CD4-positive, alpha-beta T cell (primary cell): ENCODE measurements at regions not wholly inside any gene's neighbourhood (a gene's known extent, or its start where the extent isn't known, plus 50 kb on each side); places are given as distances from the start of the nearest gene placed in this dataset.

ENCODE experiments used
- ATAC-seq: fragments of 200-7000 bp; cut with Tn5 transposase; one replicate; pipeline ENCODE4 v1.10.0; 2022; ENCODE audit warnings: mild to moderate bottlenecking; ENCODE audit not compliant: poor library complexity
- CTCF ChIA-PET: fragments of 350-600 bp; sonication (Branson Sonifier 250); formaldehyde crosslinking; loops from one replicate; lab custom pipeline; 2021; ENCODE audit warnings: antibody characterized with exemption, inconsistent platforms; lab: Charles Lee
- POLR2A ChIA-PET: fragments of 350-600 bp; sonication (Branson Sonifier 250); formaldehyde crosslinking; loops from one replicate; lab custom pipeline; 2021; ENCODE audit warnings: antibody characterized with exemption, inconsistent platforms; lab: Charles Lee
- DNase-seq, 14 experiments: peaks; one replicate each; pipeline ENCODE4 v3.0.0-alpha.2; 2013 to 2020; ENCODE audit warnings: mixed read lengths in 2 of 14
- H3K27ac ChIP-seq, 2 donors: one replicate each; pipeline versions ENCODE4 v1.5.1 to v1.7.0; 2013; ENCODE audit warnings: low read length in 2 of 2, low read depth in 1 of 2, mild to moderate bottlenecking in 1 of 2
- H3K27me3 ChIP-seq, 2 experiments: 1 replicate in 1 of 2; 2 replicates in 1 of 2; pipeline versions ENCODE4 v1.6.1 to v1.7.0; 2013; ENCODE audit warnings: low read length in 2 of 2, control low read depth in 1 of 2, mild to moderate bottlenecking in 1 of 2, moderate library complexity in 1 of 2; ENCODE audit not compliant: insufficient read depth in 2 of 2, control insufficient read depth in 1 of 2
- H3K36me3 ChIP-seq: one replicate; pipeline ENCODE4 v1.6.1; 2013; ENCODE audit warnings: low read length, control low read depth; ENCODE audit not compliant: insufficient read depth
- H3K4me1 ChIP-seq: one replicate; pipeline ENCODE4 v1.6.1; 2013; ENCODE audit warnings: low read length, control low read depth; ENCODE audit not compliant: insufficient read depth
- H3K4me3 ChIP-seq: one replicate; pipeline ENCODE4 v1.5.1; 2013; ENCODE audit warnings: mild to moderate bottlenecking, low read length, moderate library complexity
- H3K9me3 ChIP-seq, 2 experiments: 1 replicate in 1 of 2; 2 replicates in 1 of 2; pipeline versions ENCODE4 v1.6.1 to v1.7.0; 2013; ENCODE audit warnings: low read length in 2 of 2, mild to moderate bottlenecking in 2 of 2, control low read depth in 1 of 2, moderate library complexity in 1 of 2; ENCODE audit not compliant: control insufficient read depth in 1 of 2, insufficient read depth in 1 of 2
- H3K27ac Mint-ChIP-seq: one replicate; pipeline ENCODE4 v1.8.0; 2020; ENCODE audit warnings: mixed read lengths
- H3K27me3 Mint-ChIP-seq: one replicate; pipeline ENCODE4 v1.8.0; 2021; ENCODE audit warnings: mixed read lengths
- H3K36me3 Mint-ChIP-seq: one replicate; pipeline ENCODE4 v1.8.0; 2021; ENCODE audit warnings: low read depth, mixed read lengths
- H3K4me1 Mint-ChIP-seq: one replicate; pipeline ENCODE4 v1.8.0; 2021; ENCODE audit warnings: low read depth, mixed read lengths
- H3K4me3 Mint-ChIP-seq: one replicate; pipeline ENCODE4 v1.8.0; 2020; ENCODE audit warnings: mild to moderate bottlenecking, mixed read lengths
- H3K9me3 Mint-ChIP-seq: one replicate; pipeline ENCODE4 v1.8.0; 2020; ENCODE audit warnings: mixed read lengths
- CTCF ChIP-seq: fragments of 200-600 bp; IDR thresholded peaks from one replicate; pipeline ENCODE4 v1.8.0; 2022; ENCODE audit warnings: antibody characterized with exemption, mild to moderate bottlenecking
- intact Hi-C, 2 experiments: fragments of 100-400 bp; cut with DNase I in 1 of 2; cut with micrococcal nuclease in 1 of 2; formaldehyde crosslinking; loops; one replicate each; pipeline versions ENCODE4 v1.15.1 to v1.9.0; 2023 to 2025; cut with DNase I, micrococcal nuclease

GRCh38 chr11:32273931-32274330, 161.4 kb downstream of the WT1 start:
- Mint-ChIP-seq H3K36me3 (no peaks in the 10 kb centered on the region), H3K27me3 (peaks cover 30% of the 10 kb centered on the region), H3K9me3 (no peaks in the 10 kb centered on the region), H3K27ac (no peak overlapping the region), H3K4me1 (no peaks in the 10 kb centered on the region), H3K4me3 (no peak overlapping the region)
- no peak overlapping the region for H3K27ac ChIP-seq
- H3K9me3 ChIP-seq, result no peaks in the 10 kb centered on the region
- CTCF ChIA-PET, result no interaction called here
- DNase-seq, result no peak
- peaks cover 0 to 4% of the 10 kb centered on the region in 2 experiments for H3K27me3 ChIP-seq
- POLR2A ChIA-PET, result no interaction called here
- no peaks in the 10 kb centered on the region for H3K36me3 ChIP-seq
- no peaks in the 10 kb centered on the region for H3K4me1 ChIP-seq
- intact Hi-C loops, result no loop called here
- TF ChIP-seq CTCF, result no peak
- no peak overlapping the region for H3K4me3 ChIP-seq
- ATAC-seq, result no peak

- H3K4me1 Mint-ChIP-seq, result no peaks in the 10 kb centered on the region
- Histone ChIP-seq H3K9me3 (no peaks in the 10 kb centered on the region), H3K4me3 (no peak overlapping the region), H3K36me3 (no peaks in the 10 kb centered on the region), H3K4me1 (no peaks in the 10 kb centered on the region), H3K27ac (no peak overlapping the region), H3K27me3 (peaks cover 0 to 4% of the 10 kb centered on the region in 2 experiments)
- ATAC-seq, result no peak
- intact Hi-C loops, result no loop called here
- POLR2A ChIA-PET, result no interaction called here
- H3K27ac Mint-ChIP-seq, result no peak overlapping the region
- CTCF ChIA-PET, result no interaction called here
- H3K27me3 Mint-ChIP-seq, result peaks cover 44% of the 10 kb centered on the region
- H3K4me3 Mint-ChIP-seq, result no peak overlapping the region
- no peak for DNase-seq
- H3K9me3 Mint-ChIP-seq, result peaks cover 4% of the 10 kb centered on the region
- H3K36me3 Mint-ChIP-seq, result no peaks in the 10 kb centered on the region
- TF ChIP-seq CTCF, result no peak
Observed at GRCh38 chr11:32279672-32280071, 155.7 kb downstream of the WT1 start.

- H3K36me3 ChIP-seq, result no peaks in the 10 kb centered on the region
- intact Hi-C loops, result no loop called here
- ATAC-seq, result no peak
- Mint-ChIP-seq H3K27ac (no peak overlapping the region), H3K4me3 (no peak overlapping the region), H3K4me1 (no peaks in the 10 kb centered on the region), H3K27me3 (peaks cover 47% of the 10 kb centered on the region), H3K36me3 (no peaks in the 10 kb centered on the region), H3K9me3 (peaks cover 7% of the 10 kb centered on the region)
- H3K27ac ChIP-seq, result no peak overlapping the region
- no peaks in the 10 kb centered on the region for H3K9me3 ChIP-seq
- ChIA-PET CTCF (no interaction called here), POLR2A (no interaction called here)
- no peaks in the 10 kb centered on the region for H3K4me1 ChIP-seq
- no peak for TF ChIP-seq CTCF
- peaks cover 0 to 4% of the 10 kb centered on the region in 2 experiments for H3K27me3 ChIP-seq
- DNase-seq, result no peak
- H3K4me3 ChIP-seq, result no peak overlapping the region
Observed at GRCh38 chr11:32280339-32280738, 155.0 kb downstream of the WT1 start.
